Breast epithelium (tissue), 3 donors: ENCODE measurements at regions not wholly inside any gene's neighbourhood (a gene's known extent, or its start where the extent isn't known, plus 50 kb on each side); places are given as distances from the start of the nearest gene placed in this dataset.

Experiments used
- POLR2A ChIP-seq: fragments of 450-650 bp; IDR thresholded peaks from one replicate; pipeline ENCODE4 v1.6.1; 2016; ENCODE audit warnings: antibody characterized with exemption, mild to moderate bottlenecking, moderate library complexity
- TF ChIP-seq, protein P1 (sequence below), 3 donors: fragments of 450-650 bp; IDR thresholded peaks; one replicate each; pipeline ENCODE4 v1.5.1; 2016 to 2017; ENCODE audit warnings: antibody characterized with exemption in 3 of 3, mild to moderate bottlenecking in 3 of 3, moderate library complexity in 3 of 3

DNA sequence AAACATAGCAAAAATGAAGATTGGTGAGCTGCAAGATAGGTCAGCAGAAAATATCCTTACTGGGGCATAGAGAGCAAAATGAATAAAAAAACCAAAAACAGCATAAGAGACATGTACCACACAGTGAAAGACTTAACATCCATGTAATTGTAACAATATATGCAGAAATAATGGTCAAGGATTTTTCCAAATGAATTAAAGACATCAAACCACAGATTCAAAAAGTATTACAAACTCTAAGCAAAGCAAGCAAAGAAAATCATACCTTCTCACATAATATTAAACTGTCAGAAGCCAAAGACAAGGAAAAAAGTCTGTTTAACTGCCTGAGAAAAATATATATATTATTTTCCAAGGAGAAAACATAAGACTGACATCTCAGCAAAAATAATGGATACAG is 111.3 kb downstream of the MIS18A start:
- TF ChIP-seq, protein P1, sequence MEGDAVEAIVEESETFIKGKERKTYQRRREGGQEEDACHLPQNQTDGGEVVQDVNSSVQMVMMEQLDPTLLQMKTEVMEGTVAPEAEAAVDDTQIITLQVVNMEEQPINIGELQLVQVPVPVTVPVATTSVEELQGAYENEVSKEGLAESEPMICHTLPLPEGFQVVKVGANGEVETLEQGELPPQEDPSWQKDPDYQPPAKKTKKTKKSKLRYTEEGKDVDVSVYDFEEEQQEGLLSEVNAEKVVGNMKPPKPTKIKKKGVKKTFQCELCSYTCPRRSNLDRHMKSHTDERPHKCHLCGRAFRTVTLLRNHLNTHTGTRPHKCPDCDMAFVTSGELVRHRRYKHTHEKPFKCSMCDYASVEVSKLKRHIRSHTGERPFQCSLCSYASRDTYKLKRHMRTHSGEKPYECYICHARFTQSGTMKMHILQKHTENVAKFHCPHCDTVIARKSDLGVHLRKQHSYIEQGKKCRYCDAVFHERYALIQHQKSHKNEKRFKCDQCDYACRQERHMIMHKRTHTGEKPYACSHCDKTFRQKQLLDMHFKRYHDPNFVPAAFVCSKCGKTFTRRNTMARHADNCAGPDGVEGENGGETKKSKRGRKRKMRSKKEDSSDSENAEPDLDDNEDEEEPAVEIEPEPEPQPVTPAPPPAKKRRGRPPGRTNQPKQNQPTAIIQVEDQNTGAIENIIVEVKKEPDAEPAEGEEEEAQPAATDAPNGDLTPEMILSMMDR (IDR thresholded peaks at IDR 0.05), result no peak
- TF ChIP-seq POLR2A, result no peak
